ACHN (cell line): ENCODE measurements at regions not wholly inside any gene's neighbourhood (a gene's known extent, or its start where the extent isn't known, plus 50 kb on each side); places are given as distances from the start of the nearest gene placed in this dataset.
"Not testable (repeated sequence)": the region's sequence is repeated elsewhere in the genome, so short reads cannot be mapped to it uniquely, and the experiment has no call there.

ENCODE experiments used
- DNase-seq: peaks from one replicate; pipeline ENCODE4 v3.0.0-alpha.2; 2015
- in situ Hi-C: cut with HindIII; loops from 2 replicates; pipeline ENCODE4 v1.10.0; 2017; ENCODE audit warnings: low sequenced_read_pairs, low pct_ligation_motif_present, low pct_unique_long_range_greater_than_20kb

DNA sequence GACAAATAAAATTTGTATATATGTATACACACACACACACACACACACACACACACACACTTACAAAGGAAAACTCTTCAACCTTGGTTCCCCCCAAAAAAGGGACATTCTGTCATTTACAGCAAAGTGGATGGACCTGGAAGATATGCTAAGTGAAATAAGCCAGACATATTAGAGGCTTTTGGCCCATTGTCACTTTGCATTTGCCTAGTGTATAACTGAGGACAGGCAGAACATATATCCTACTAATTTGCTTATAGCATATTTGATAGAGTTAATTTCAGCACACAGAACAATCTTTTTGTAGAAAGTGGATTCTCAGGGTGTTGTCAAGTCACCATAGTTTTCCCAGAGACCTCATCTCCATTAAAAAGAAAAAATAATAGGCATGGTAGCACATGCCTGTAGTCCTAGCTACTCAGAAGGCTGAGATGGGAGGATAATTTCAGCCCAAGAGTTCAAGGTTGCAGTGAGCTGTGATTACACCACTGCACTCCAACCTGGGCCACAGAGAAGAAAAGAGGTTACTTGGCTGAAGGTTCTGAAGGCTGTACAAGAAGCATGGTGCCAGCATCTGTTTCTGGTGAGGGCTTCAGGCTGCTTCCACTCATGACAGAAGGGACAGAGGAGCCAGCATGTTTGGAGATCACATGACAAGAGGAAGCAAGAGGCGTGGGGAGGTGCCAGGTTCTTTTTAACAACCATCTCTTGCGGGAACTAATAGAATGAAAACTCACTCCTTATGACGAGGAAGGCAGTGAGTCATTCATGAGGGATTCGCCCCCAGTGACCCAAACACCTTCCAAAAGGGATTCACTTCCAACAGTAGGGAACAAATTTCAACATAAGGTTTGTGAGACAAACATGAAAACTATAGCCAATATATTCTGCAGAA is 135.6 kb downstream of the TMEM168 start:
- in situ Hi-C loops, result no loop called here
- no peak for DNase-seq

DNA sequence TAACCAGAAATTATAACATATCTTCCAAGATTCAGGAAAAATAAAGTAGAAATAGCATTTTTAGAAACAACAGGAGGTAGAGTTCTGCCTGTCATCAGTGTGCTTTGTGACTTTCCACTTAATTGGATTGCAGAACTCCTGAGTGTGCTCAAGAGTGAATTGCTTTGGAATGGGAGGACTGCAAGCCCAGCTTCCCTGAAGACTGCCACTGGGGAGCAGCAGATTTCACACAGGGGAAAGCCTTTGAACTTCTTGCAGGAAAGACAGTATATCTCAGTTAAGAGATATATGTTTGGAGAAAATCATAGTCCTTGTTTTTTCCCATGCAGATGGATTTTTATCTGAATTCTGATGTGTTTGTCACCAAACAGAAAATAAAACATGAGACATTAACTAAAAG is 124.5 kb downstream of the TMEM168 start:
- in situ Hi-C loops, result no loop called here
- peak; percentile 36 for DNase-seq

DNA sequence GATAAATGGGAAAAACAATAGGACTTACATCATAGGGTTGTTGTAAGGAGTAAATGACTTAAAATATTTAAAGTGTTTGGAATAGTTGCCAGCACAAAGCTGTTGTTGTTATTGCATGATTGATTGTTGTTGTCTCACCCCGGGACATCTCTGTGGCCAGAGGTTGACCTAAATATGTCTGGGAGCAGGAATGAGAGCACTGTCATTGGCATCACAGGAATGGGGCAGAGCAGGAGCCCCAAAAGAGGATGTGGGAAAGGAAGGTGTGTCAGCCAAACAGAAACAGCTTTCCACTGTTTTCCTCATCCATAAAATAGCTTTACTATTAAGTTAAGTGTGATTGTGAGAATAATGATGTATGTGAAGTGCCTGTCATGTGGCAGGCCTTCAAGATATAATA is 121.6 kb downstream of the TMEM168 start:
- in situ Hi-C loops, result no loop called here
- no peak for DNase-seq

DNA sequence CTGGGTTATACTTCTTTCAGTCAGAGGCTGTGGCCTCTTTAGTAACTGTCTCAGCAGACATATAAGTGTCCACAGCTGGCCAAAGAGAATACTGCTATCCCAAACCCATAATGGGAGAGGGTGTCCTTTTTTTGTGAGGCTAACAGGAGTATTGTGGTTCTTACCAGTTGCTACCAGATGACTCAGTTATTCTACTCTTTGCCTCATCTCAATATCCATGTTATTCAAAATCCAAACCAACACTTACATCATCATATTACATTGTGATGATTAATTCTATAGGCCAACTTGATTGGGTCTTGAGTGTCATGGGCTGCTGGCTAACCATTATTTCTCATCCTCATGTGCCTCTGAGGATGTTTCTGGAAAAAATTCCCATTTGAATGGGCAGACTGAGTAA is 120.9 kb downstream of the TMEM168 start:
- in situ Hi-C loops, result no loop called here
- DNase-seq, result no peak

DNA sequence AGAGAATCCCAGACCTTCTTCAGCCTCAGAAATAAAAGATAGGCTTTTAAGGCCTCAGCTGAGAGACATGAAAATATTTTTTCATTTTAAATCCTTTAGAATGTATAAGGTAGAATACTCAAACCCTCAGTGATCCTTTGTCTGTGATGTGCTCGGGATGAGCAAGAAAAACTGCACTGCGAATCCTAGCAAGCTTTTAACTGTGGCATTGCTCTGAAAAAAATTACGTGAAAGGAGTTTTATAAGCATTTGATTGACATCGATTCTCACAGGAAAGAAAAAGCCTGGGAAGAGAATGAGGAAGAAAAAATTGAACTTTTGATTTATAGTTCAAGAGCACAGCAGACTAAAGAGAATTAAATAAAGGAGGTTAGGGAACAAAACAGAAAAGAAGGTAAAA is 120.0 kb downstream of the TMEM168 start:
- in situ Hi-C loops, result no loop called here
- no peak for DNase-seq

DNA sequence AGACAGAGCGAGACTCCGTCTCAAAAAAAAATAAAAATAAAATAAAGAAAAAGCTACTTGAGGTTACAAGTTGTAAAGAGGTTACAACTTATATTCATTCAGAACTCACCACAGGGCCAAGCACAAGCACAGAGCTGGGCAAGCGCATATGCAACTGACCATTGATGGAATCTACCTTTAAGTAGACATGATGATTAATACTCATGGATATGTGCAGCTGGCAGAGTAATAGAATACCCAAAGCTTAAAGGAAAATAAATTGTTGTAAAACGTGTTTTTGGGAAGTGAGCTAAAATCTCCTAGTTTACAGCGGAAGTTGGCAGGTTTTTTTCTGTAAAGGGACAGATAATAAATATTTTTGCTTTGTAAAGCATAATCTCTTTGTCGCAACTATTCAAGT is 111.6 kb downstream of the TMEM168 start:
- in situ Hi-C loops, result no loop called here
- DNase-seq, result no peak

DNA sequence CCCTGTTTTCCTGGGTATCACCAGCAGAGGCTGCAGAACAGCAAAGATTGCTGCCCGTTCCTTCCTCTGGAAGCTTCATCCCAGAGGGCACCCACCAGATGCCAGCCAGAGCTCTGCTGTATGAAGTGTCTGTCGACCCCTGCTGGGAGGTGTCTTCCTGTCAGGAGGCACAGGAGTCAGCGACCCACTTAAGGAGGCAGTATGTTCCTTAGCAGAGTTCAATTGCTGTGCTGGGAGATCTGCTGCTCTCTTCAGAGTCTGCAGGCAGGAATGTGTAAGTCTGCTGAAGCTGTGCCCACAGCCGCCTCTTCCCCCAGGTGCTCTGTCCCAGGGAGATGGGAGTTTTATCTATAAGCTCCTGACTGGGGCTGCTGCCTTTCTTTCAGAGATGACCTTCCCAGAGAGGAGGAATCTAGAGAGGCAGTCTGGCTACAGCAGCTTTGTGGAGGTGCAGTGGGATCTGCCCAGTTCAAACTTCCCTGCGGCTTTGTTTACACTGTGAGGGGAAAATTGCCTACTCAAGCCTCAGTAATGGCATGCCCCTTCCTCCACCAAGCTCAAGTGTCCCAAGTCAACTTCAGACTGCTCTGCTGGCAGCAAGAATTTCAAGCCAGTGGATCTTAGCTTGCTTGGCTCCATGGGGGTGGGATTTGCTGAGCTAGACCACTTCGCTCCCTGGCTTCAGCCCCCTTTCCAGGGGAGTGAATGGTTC is 100.6 kb downstream of the TMEM168 start:
- DNase-seq, result not testable (repeated sequence)

DNA sequence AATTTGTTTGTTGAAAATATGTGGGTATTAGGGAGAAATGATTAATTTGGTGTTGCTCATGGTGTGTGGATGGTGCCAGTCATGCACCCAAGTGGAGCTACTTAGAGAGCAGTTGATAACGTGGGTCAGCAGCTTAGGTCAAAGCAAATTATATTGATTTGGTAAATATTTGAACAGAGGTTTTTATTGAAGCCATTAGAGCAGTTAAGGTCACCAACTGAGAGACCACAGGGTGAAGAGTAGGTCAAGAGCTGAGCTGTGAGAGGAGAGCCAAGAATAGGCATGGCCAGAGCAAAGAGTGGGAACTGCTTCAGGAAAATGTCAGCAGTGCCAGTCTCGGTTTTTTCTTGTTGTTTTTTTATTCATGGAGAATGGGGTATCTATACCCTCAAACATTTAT is 97.9 kb downstream of the TMEM168 start:
- in situ Hi-C loops, result no loop called here

More for the DNA sequence above, 100.6 kb downstream of the TMEM168 start:
- in situ Hi-C loops, result not testable (repeated sequence)

DNA sequence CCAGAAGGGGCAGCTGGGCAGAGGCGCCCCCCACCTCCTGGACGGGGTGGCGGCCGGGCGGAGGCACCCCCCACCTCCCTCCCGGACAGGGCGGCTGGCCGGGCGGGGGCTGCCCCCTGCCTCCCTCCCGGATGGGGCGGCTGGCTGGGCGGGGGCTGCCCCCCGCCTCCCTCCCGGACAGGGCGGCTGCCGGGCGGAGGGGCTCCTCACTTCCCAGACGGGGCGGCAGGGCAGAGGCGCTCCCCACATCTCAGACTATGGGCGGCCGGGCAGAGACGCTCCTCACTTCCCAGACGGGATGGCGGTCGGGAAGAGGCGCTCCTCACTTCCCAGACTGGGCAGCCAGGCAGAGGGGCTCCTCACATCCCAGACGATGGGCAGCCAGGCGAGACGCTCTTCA is 93.0 kb downstream of the TMEM168 start:
- DNase-seq, in situ Hi-C loops: not testable (repeated sequence)

More for the DNA sequence above, 97.9 kb downstream of the TMEM168 start:
- DNase-seq, result no peak

DNA sequence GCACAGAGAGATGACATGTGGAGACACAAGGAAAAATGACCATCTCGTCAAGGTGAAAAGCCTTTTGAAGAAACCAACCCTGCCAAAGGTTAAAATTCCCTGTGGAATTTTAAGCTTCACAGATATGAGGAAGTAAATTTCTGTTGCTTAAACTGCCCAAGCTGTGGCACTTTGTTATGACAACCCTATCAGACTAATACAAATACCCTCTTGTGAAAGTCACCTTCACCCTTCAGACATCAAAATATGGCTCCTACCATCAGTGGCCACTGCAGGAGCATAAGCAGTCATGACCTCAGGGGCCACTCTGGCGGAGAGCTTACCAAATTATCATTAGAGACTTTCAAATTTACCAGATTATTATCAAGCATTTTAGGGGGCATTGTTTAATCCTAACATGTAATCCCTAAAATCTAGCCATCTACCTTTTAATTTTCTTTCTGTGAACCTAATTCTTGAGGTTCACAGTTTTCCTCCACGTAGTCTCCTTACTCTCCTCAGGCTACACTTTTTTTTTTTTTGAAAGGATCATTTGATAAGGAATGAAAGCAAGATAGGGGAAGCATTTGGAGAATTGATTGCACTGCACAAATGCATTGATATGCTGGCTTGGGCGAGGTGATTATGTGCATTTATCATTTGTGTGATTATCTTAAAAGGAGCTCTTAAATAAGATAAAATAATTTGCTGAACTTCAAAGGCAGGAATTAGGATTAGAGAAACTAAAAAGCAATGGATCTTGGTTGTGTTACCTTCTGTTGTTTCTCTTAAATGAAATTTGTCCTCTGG is 90.3 kb downstream of the TMEM168 start:
- in situ Hi-C loops, result no loop called here
- DNase-seq, result no peak

DNA sequence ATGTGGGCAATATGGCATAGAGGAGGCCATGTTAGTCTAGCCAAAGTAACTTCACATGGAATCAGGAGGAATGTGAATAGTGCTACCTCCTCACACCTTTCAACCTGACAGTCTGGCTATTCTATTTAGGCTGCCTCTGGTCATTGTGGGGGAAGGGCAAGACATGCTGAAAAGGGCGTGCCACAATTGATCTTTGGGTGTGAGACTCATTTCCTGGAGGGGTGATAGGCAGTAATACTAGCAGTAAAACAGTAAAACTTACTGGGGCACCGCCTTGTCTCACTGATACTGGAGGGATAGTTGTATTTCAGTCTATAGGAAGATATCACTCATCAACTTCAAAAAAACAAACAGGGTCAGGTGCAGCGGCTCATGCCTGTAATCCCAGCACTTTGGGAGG is 88.7 kb downstream of the TMEM168 start:
- in situ Hi-C loops, result no loop called here
- no peak for DNase-seq

DNA sequence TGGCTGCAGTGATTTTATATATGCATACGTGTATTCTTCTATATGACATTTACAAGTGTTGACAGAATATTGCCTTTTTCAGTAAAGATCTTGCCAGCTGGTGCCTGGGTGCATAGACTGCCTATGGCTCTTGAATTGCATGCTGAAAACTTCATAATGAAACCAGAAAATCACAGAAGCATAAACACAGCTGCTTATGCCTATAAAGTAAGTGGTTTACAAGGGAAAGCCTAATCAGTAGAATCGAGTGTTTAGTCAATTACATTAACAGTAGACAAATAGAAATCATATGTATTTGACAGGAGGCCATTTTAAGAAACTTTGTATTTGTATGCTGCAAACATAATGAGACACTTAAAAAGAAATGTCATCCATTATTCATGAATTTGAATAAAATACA is 82.5 kb downstream of the TMEM168 start:
- DNase-seq, result no peak
- in situ Hi-C loops, result no loop called here

DNA sequence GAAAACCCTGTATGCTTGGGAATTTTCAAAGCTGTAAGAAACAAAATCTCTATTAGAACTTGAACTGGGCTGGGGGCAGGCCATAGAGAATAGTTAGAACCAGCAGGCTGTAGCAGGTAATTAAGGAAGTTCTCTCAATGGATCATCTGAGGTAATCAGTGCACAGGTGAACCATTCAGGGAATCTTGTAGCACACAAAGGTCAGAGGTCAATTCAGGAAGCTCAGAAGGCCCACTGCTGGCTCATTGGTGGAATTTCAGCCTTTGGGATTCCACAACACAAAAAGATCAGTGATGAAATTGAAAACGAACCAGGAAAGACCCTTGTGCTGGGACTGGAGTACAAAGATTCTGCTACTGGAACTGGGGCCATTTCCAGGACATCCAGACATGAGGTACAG is 82.0 kb downstream of the TMEM168 start:
- in situ Hi-C loops, result no loop called here
- DNase-seq, result no peak
